Left renal pelvis (tissue), 4 donors: ENCODE measurements at regions not wholly inside any gene's neighbourhood (a gene's known extent, or its start where the extent isn't known, plus 50 kb on each side); places are given as distances from the start of the nearest gene placed in this dataset.
"Not testable (repeated sequence)": the region's sequence is repeated elsewhere in the genome, so short reads cannot be mapped to it uniquely, and the experiment has no call there.

Experiments
- DNase-seq, 4 donors: peaks; one replicate each; pipeline ENCODE4 v3.0.0-alpha.2; 2013; ENCODE audit warnings: low read depth in 4 of 4, low spot score in 3 of 4

- no peak for DNase-seq
Observed at GRCh38 chr17:31686495-31686894, 172.5 kb downstream of the COPRS start.

- DNase-seq: no peak
Observed at GRCh38 chr17:31684901-31685300, 174.1 kb downstream of the COPRS start.

DNA sequence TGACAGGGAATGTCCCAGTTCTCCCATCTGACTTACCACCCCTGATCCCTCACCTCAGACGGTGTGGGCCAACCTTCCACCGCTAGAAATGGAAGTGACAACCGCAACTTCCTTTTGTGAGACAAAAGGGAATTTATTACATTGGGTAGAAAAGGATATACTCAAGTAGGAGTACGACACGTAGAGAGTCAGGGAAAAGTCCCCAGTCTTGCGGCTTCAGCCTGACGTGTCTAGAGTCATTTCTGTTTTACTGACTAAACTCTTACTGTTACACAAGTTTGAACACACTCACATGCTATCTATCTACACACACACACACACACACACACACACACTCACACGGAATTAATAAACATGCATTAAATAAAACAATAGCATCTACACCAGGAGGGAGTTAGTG is 178.9 kb downstream of the COPRS start:
- DNase-seq: no peak

- no peak for DNase-seq
Observed at GRCh38 chr17:31679667-31680066, 179.4 kb downstream of the COPRS start.

DNA sequence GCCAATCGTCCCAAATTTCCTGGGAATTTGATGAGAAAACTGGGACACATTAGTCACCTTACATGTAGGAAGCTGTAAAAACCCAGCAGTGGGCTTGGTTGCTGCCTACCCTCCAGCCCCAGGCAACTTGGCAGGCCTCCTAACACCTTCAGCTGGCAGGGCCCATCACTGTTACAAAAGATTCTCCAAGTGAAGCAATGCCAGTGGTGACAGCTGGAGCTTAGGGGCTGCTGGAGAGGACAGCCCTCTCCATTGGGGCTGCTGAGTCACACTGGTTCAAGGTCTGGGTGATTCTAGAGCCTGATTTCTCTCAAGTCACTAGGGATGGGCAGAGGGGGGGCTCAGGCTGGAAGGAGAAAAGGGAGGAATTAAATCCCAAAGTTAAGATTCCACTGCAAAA is 180.6 kb downstream of the COPRS start:
- DNase-seq: no peak

DNA sequence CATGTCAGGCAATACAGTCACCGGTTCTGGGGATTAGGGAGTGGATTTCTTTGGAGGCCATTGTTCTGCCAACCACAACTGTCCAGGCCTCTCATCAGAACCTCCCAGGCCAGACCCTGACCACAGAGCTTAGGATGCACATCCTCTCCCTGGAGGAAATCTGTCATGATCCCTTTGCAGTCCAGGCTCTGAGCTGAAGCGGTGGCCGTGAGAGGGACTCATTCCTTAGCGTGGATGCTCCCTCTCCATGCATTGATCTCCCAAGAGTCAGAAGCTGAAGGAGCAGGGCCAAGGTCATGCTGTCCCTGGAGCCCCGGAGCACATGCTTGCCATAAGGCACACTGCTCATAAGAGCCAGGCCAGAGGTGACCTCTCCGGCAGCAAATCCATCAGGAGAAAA is 181.4 kb downstream of the COPRS start:
- DNase-seq: no peak

DNA sequence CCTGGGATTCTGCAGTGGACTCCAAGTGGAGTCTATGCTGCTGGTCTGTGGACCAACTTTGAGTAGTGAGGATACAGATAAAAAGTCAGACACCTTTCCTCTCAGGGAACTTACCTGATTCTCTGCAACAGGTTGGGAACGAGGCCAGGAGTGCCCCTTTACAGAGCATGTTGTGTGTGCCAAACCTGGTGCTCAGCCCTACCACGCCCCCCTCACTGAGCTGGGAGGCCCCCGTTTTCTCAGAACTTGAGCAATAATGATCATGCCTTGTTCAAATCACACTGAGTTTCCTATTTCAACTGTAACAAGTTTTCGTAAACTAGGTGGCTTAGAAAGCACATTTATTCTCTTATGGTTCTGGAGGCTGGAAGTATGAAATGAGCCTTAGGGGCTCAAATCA is 182.0 kb downstream of the COPRS start:
- no peak for DNase-seq

DNA sequence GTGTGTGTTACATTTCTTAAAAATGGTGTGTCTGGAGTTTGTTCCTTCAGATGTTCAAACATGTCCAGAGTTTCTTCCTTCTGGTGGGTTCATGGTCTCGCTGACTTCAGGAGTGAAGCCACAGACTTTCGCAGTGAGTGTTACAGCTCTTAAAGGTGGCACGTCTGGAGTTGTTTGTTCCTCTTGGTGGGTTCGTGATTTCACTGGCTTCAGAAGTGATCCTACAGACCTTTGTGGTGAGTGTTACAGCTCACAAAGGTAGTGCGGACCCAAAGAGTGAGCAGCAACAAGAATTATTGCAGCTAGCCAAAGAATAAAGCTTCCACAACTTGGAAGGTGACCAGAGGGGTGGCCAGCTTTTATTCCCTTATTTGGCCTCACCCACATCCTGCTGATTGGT is 183.7 kb downstream of the COPRS start:
- DNase-seq: not testable (repeated sequence)

DNA sequence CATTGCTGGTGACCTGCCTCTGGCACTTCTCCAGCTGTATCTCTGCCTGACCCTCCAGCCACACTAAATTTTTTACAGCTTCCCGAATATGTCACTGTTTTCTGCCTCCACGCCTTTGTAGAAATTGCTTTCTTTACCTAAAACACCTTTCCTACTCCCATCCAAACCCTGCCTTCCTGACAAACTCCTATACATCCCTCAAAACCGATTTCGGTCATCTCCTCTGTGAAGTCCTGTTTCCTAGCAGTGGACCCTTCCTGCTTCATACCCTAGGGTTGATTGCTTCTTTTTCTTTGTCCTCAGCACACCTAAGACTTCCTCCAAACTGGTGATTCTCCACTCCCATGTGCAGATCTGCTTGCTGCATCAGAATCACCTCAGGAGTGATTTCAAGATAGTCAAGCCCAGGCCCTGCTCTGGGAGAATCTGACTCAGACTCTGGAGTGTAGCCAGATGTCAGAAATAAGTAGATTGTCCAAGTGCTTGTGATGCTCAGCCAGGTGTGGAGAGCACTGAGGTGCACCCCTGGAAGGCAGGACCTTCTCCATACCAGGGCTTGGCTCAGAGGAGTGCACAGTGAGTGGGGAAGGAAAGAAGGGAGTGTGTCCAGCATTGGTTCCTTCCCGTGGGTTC is 184.2 kb downstream of the COPRS start:
- DNase-seq: no peak

DNA sequence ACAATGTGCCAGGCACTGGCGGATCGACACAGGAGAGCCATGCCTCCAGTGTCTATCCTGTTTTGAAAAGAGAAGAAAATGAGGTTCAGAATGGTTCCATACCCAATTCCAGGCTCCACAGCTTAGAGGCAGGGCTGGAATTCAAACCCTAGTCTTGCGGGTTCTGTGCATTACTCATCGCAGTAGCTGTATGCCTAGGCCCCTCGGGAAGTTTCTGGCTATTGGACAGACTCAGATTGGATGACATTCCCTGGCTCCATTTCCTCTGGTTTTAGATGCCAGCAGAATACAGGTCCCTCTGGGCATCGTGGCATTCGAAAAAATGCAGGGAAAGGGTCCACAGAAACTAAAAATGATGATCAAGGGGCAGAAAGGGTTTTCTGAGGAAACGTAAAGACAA is 184.7 kb downstream of the COPRS start:
- no peak for DNase-seq

DNA sequence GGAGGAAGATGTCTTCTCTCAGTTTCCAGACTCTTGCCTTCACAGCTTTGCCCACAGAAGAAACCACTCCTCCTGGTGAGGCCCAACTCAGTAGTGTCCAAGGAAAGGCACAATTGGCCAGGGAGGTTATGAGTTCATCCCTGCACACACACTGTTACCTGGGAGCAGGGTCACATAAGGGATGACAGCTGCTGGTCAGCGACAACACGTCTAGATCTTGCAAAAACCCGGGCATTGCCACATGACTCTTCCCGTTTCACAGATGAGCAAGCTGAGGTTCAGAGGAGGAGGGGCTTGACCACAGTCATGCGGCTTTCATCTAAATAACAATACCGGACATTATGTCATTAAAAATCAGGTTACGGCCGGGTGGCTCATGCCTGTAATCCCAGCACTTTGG is 186.0 kb downstream of the COPRS start:
- DNase-seq: no peak

DNA sequence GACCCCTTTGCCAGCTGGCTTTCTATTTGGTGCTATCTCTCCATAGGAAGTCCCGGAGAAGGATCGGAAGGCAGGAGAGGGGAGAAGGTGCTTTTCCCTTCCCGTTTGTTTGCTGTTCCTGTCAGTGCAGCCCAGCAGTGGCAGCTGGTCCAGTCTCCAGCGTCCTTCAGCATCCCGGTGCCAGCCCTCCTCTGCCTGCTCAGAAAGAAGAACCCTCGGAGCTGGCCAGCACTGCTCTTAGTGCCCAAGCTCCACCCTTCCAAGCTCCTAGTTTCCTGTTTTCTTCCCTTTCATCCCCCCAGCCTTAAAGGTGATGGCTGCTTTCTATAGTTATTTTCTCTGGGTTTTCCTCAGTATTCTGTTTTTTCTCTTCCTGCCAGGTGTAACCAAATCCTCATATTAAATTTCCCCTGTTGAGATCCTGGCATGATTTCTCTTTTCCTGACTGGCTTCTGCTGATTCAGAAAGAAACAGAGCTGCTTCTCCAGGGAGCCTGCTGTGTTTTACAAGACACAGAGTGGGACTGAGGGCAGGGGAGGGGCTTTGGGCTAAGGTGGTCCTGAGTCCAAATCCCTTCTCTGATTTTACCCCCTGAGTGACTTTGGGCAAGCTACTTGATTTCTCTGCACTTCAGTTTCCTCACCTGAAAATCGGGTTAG is 186.8 kb downstream of the COPRS start:
- DNase-seq: no peak

DNA sequence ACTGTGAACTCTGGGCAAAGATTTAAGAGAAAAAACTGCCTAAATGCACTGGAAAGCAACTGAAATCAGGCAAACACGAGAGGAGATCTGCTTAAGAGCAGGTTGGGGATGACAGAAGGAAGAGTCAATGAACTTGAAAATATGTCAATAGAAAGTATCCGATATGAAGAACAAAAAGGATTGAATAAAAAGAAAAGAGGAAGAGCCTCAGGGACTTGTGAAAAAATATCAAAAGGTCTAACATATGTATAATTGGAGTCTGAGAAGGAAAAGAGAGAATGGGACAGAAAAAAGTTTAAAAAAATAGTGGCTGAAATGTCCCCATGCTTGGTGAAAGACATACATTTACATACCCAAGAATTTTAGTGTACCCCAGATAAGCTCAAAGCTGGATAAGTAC is 195.5 kb downstream of the COPRS start:
- no peak for DNase-seq

GRCh38 chr17:31660684-31661083 is 198.4 kb downstream of the COPRS start:
- DNase-seq: no peak

DNA sequence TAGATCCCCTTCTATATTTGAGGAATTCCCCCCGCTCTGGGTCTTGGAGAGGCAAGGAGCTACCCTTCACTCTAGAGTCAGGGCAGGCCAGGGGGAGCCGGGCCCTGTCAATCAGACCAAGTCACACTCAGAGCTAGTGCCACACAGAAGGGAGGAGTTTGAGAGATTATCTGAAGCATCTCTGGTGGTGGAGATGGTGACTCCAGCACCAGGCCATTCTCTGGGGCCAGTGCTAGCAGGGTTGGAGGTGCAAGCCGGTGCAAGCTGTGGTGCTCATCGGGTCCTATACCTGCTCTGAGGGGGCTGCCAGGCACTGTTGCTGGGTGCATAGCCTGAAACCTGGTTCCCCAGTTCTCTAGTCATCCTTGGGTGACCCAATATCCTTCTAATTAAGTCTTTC is 201.2 kb downstream of the COPRS start:
- DNase-seq: no peak

DNA sequence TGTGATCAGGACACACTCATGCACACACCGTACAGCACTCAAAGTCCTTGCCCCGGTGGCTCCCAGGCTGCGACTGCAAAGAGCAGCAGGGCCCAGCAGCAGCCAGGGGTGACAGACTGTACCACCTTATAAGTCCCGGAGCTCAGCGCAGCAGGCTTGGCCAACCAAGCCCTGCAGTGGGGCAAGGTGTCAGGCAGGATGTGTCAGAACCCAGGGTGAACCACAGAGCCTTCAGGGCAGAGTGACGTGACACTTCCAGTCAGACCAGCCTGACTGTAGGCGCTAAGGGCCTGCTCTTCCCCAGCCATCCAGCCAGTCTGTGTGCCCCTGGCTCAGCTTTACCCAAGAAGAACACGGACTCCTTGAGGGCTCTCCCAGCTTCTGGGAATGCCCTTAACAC is 204.1 kb downstream of the COPRS start:
- no peak for DNase-seq

GRCh38 chr17:31653691-31654090 is 205.4 kb downstream of the COPRS start:
- no peak for DNase-seq

DNA sequence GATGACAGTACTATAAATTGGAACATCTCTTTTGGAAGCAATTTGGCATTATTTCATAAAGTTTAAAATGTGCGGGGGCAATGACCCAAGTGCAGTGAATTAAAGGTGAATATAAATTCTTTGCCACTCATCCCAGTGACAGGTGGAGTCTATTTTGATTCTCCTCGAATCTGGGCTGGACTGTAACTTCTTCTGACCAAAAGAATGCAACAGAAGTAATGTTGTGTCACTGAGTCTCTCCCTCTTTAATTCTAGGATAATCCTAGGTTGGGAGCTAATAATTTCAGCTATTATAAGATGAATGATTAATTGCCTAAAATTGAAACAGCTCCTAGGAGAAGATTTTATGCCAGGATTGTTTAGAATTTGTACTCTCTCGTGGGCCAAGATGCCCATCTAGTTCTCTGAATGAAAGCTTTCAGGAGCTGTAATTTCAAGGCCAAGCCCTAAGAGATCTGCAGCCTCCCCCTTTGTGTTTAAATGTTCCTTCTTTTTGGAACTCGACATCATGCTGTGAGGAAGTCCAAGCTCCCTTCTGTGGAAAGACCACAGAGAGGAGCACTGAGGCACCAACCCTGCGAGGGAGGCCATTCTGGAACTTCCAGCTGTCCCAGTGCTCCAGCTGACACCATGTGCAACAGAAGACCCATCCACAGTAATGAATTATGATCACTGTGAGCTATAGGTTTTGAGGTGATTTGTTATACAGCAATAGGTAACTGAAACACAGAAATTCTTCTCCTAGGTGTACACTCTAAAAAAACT is 208.1 kb downstream of the COPRS start:
- DNase-seq: no peak

- no peak for DNase-seq
Observed at GRCh38 chr17:31649302-31649701, 209.7 kb downstream of the COPRS start.

DNA sequence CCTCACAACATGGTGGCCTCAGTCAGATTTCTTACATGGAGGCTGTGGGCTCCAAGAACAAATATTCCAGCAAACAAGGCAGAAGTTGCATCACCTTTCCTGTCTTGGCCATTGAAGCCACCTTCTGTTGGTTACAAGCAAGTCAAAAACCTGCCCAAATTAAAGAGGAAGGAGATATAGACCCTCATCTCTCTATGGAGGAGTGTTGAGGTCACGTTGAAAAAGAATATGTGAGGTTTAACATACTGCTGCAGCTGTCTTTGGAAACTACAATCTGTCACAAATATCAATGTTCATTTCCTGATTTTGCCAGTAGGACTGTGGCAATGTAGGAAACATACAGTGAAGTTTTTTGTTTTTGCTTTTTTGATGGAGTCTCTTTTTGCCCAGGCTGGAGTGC is 211.4 kb downstream of the COPRS start:
- DNase-seq: no peak

GRCh38 chr17:31646642-31647041 is 212.4 kb downstream of the COPRS start:
- DNase-seq: no peak

- no peak for DNase-seq
Observed at GRCh38 chr17:31645351-31645750, 213.7 kb downstream of the COPRS start.
